Fibroblast of lung (primary cell): ENCODE measurements at regions not wholly inside any gene's neighbourhood (a gene's known extent, or its start where the extent isn't known, plus 50 kb on each side); places are given as distances from the start of the nearest gene placed in this dataset.

Experiments used
- DNase-seq, 2 donors: peaks; one replicate each; pipeline versions ENCODE4 v3.0.0 to v3.0.0-alpha.2; 2010; ENCODE audit warnings: low read depth in 2 of 2
- H2AFZ ChIP-seq: 2 replicates; pipeline ENCODE4 v1.5.1; 2012; ENCODE audit warnings: low read length, control low read depth, inconsistent platforms
- H3K27ac ChIP-seq: 2 replicates; pipeline ENCODE4 v1.5.1; 2011; ENCODE audit warnings: low read length, control low read depth; ENCODE audit not compliant: insufficient read depth
- H3K27me3 ChIP-seq: 2 replicates; pipeline ENCODE4 v1.5.1; 2011; ENCODE audit warnings: mild to moderate bottlenecking, low read length; ENCODE audit not compliant: control insufficient read depth, insufficient read depth
- H3K36me3 ChIP-seq: 2 replicates; pipeline ENCODE4 v1.5.1; 2011; ENCODE audit warnings: low read length; ENCODE audit not compliant: control insufficient read depth, insufficient read depth
- H3K4me1 ChIP-seq: 2 replicates; pipeline ENCODE4 v1.5.1; 2011; ENCODE audit warnings: low read length; ENCODE audit not compliant: control insufficient read depth, insufficient read depth; ENCODE audit errors: extremely low read depth
- H3K4me2 ChIP-seq: 2 replicates; pipeline ENCODE4 v1.5.1; 2011; ENCODE audit warnings: low read length, control low read depth; ENCODE audit not compliant: insufficient read depth; ENCODE audit errors: extremely low read depth
- H3K4me3 ChIP-seq, 4 experiments: fragments of 200-600 bp in 1 of 4; sonication (generic) in 1 of 4; replicated peaks in 1 of 4; 2 replicates each; pipeline ENCODE4 v1.5.1; 2011 to 2016; ENCODE audit warnings: low read length in 4 of 4, low read depth in 3 of 4, mild to moderate bottlenecking in 3 of 4, control low read depth in 2 of 4, inconsistent platforms in 1 of 4, mixed read lengths in 1 of 4; ENCODE audit not compliant: insufficient read depth in 1 of 4; ENCODE audit errors: control extremely low read depth in 1 of 4
- H3K79me2 ChIP-seq: 2 replicates; pipeline ENCODE4 v1.5.1; 2012; ENCODE audit warnings: mild to moderate bottlenecking, low read length, inconsistent platforms; ENCODE audit not compliant: control insufficient read depth, insufficient read depth
- H3K9ac ChIP-seq: 2 replicates; pipeline ENCODE4 v1.5.1; 2011; ENCODE audit warnings: mild to moderate bottlenecking, low read length, control low read depth; ENCODE audit not compliant: insufficient read depth
- H3K9me3 ChIP-seq: 2 replicates; pipeline ENCODE4 v1.5.1; 2012; ENCODE audit warnings: low read depth, low read length; ENCODE audit not compliant: control insufficient read depth, insufficient read depth
- H4K20me1 ChIP-seq: 2 replicates; pipeline ENCODE4 v1.5.1; 2011; ENCODE audit warnings: low read length; ENCODE audit not compliant: control insufficient read depth, insufficient read depth; ENCODE audit errors: extremely low read depth
- CTCF ChIP-seq, 2 donors: IDR thresholded peaks in 1 of 2; conservative IDR thresholded peaks in 1 of 2; 1 replicate in 1 of 2; 2 replicates in 1 of 2; pipeline ENCODE4 v1.5.1; 2011 to 2012; ENCODE audit warnings: low read length in 2 of 2, control low read depth in 1 of 2, inconsistent platforms in 1 of 2, low read depth in 1 of 2, mild to moderate bottlenecking in 1 of 2
- EZH2 ChIP-seq: IDR thresholded peaks from 2 replicates; pipeline ENCODE4 v1.5.1; 2012; ENCODE audit warnings: low read length, control low read depth, mild to moderate bottlenecking; ENCODE audit errors: missing control alignments

- no peak overlapping the region for H3K27ac ChIP-seq
- H3K4me2 ChIP-seq: no peak overlapping the region
- no peak overlapping the region for H3K4me3 ChIP-seq
- no peaks in the 10 kb centered on the region for H3K4me1 ChIP-seq
- no peaks in the 10 kb centered on the region for H3K79me2 ChIP-seq
- no peaks in the 10 kb centered on the region for H3K9me3 ChIP-seq
- no peaks in the 10 kb centered on the region for H3K27me3 ChIP-seq
- no peak overlapping the region for H3K9ac ChIP-seq
- no peak for DNase-seq
- TF ChIP-seq CTCF (conservative IDR thresholded peaks at IDR 0.05 in 1 of 2, IDR thresholded peaks at IDR 0.05 in 1 of 2; ENCODE audit: low read depth in 1 of 2, low read length in 2 of 2) (no peak), EZH2 (no peak)
- H4K20me1 ChIP-seq: no peaks in the 10 kb centered on the region
- no peaks in the 10 kb centered on the region for H3K36me3 ChIP-seq
- no peak overlapping the region for H2AFZ ChIP-seq
Observed at GRCh38 chr14:98162856-98163805, 1108.9 kb downstream of the BCL11B start.

- Histone ChIP-seq H2AFZ (no peak overlapping the region), H3K36me3 (no peaks in the 10 kb centered on the region), H3K9me3 (no peaks in the 10 kb centered on the region), H3K4me1 (no peaks in the 10 kb centered on the region), H3K4me2 (no peak overlapping the region), H4K20me1 (no peaks in the 10 kb centered on the region), H3K4me3 (no peak overlapping the region), H3K27me3 (no peaks in the 10 kb centered on the region), H3K9ac (no peak overlapping the region), H3K79me2 (no peaks in the 10 kb centered on the region), H3K27ac (no peak overlapping the region)
- DNase-seq: no peak
- no peak for TF ChIP-seq EZH2
- TF ChIP-seq CTCF (conservative IDR thresholded peaks at IDR 0.05 in 1 of 2, IDR thresholded peaks at IDR 0.05 in 1 of 2; ENCODE audit: low read depth in 1 of 2, low read length in 2 of 2): no peak
Observed at GRCh38 chr14:98163873-98164272, 1108.1 kb downstream of the BCL11B start.

- no peaks in the 10 kb centered on the region for H3K79me2 ChIP-seq
- no peaks in the 10 kb centered on the region for H4K20me1 ChIP-seq
- H3K27me3 ChIP-seq: no peaks in the 10 kb centered on the region
- H3K27ac ChIP-seq: no peak overlapping the region
- H3K9me3 ChIP-seq: no peaks in the 10 kb centered on the region
- H3K4me2 ChIP-seq: no peak overlapping the region
- TF ChIP-seq CTCF (conservative IDR thresholded peaks at IDR 0.05 in 1 of 2, IDR thresholded peaks at IDR 0.05 in 1 of 2; ENCODE audit: low read depth in 1 of 2, low read length in 2 of 2) (no peak), EZH2 (no peak)
- DNase-seq: no peak
- H3K4me3 ChIP-seq: no peak overlapping the region
- H3K9ac ChIP-seq: no peak overlapping the region
- no peaks in the 10 kb centered on the region for H3K4me1 ChIP-seq
- no peak overlapping the region for H2AFZ ChIP-seq
- H3K36me3 ChIP-seq: no peaks in the 10 kb centered on the region
Observed at GRCh38 chr14:98165976-98166375, 1106.0 kb downstream of the BCL11B start.
